ENCODE measurements at regions not wholly inside any gene's neighbourhood (a gene's known extent, or its start where the extent isn't known, plus 50 kb on each side); places are given as distances from the start of the nearest gene placed in this dataset.

GRCh38 chr7:152956006-152956405 lies 196.5 kb downstream of the ACTR3B start:
- H3K27me3 ChIP-seq (ENCODE audit: control insufficient read depth in 1 of 2, insufficient read depth in 2 of 2, low read length in 2 of 2) = peaks cover 0 to 11% of the 10 kb centered on the region in 2 experiments; a peak in 2 of 5 replicates
- H3K4me1 ChIP-seq (ENCODE audit: insufficient read depth, low read length) = no peaks in the 10 kb centered on the region
- H4K20me1 ChIP-seq (ENCODE audit: insufficient read depth, low read length) = no peaks in the 10 kb centered on the region
- H3K9me3 ChIP-seq (ENCODE audit: low read length) = no peaks in the 10 kb centered on the region
- ChIA-PET POLR2A (no interaction called here), CTCF (ENCODE audit: low intra/inter-chr PET ratio, low total read pairs) (no interaction called here)
- in situ Hi-C loops (cut with HindIII; ENCODE audit: extremely low pct_ligation_motif_present, low pct_unique_long_range_greater_than_20kb) = no loop called here
- H3K27ac ChIP-seq (ENCODE audit: extremely low read length, insufficient read depth, low read length) = no peak overlapping the region
- H3K36me3 ChIP-seq (replicated peaks in 1 of 2; ENCODE audit: control insufficient read depth in 1 of 2, insufficient read depth in 2 of 2, low read length in 2 of 2) = no peaks in the 10 kb centered on the region
- ATAC-seq (peak; percentile 74), FAIRE-seq (no peak), DNase-seq (ENCODE audit: low spot score) (no peak)
- H3K4me2 ChIP-seq (ENCODE audit: low read depth, low read length) = no peak overlapping the region
- no peaks in the 10 kb centered on the region for H3K79me2 ChIP-seq (ENCODE audit: insufficient read depth, low read length)
- no peak overlapping the region for H3K9ac ChIP-seq (ENCODE audit: insufficient read depth, low read depth, low read length)
- no peak overlapping the region for H3K4me3 ChIP-seq (replicated peaks in 1 of 3; ENCODE audit: insufficient read depth in 1 of 3, low read depth in 2 of 3, low read length in 3 of 3)
- intact Hi-C loops (cut with micrococcal nuclease; ENCODE audit: unreplicated experiment) = no loop called here
- no peak for TF ChIP-seq MAFG (CRISPR knock-in tag; IDR thresholded peaks at IDR 0.05)
- no peak for TF ChIP-seq RFXANK (CRISPR knock-in tag; IDR thresholded peaks at IDR 0.05)
- no peak for TF ChIP-seq HIC2 (CRISPR knock-in tag; IDR thresholded peaks at IDR 0.05; ENCODE audit: low read depth)
- TF ChIP-seq, protein P1, sequence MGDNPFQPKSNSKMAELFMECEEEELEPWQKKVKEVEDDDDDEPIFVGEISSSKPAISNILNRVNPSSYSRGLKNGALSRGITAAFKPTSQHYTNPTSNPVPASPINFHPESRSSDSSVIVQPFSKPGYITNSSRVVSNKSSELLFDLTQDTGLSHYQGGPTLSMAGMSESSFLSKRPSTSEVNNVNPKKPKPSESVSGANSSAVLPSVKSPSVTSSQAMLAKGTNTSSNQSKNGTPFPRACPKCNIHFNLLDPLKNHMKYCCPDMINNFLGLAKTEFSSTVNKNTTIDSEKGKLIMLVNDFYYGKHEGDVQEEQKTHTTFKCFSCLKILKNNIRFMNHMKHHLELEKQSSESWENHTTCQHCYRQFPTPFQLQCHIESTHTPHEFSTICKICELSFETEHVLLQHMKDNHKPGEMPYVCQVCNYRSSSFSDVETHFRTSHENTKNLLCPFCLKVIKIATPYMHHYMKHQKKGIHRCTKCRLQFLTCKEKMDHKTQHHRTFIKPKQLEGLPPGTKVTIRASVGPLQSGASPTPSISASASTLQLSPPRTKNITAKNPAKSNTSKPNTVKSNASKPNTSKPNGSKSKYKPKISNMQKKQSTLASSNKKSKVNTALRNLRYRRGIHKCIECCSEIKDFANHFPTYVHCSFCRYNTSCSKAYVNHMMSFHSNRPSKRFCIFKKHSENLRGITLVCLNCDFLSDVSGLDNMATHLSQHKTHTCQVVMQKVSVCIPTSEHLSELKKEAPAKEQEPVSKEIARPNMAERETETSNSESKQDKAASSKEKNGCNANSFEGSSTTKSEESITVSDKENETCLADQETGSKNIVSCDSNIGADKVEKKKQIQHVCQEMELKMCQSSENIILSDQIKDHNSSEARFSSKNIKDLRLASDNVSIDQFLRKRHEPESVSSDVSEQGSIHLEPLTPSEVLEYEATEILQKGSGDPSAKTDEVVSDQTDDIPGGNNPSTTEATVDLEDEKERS (CRISPR knock-in tag; IDR thresholded peaks at IDR 0.05) = no peak
- peak; percentile 44; the same call in 1 of the 2 replicates for TF ChIP-seq MAFF (IDR thresholded peaks at IDR 0.05; ENCODE audit: low read depth, low read length)
- no peak for TF ChIP-seq AHDC1 (CRISPR knock-in tag; IDR thresholded peaks at IDR 0.05; ENCODE audit: borderline replicate concordance)
- TF ChIP-seq GATAD2A (CRISPR knock-in tag; IDR thresholded peaks at IDR 0.05) = no peak
- peak; percentile 30 to 68; a peak in 3 of 4 replicates for TF ChIP-seq MAFK (conservative IDR thresholded peaks at IDR 0.05 in 1 of 2, IDR thresholded peaks at IDR 0.05 in 1 of 2; ENCODE audit: low read length in 2 of 2)
- no peak for TF ChIP-seq BHLHE40 (IDR thresholded peaks at IDR 0.05; ENCODE audit: low read length)
- BruUV-seq (replicated peaks) = no TSS peak
- H2AFZ ChIP-seq (ENCODE audit: low read length) = no peak overlapping the region
- 14% methylated on average over 4 of the region's 4 CpGs for WGBS (ENCODE audit: low lambda C conversion rate)
